Mesothelial cell of epicardium (in vitro differentiated cells): ENCODE measurements at regions not wholly inside any gene's neighbourhood (a gene's known extent, or its start where the extent isn't known, plus 50 kb on each side); places are given as distances from the start of the nearest gene placed in this dataset.

ENCODE experiments used
- DNase-seq, 2 experiments: peaks; one replicate each; pipeline ENCODE4 v3.0.0; 2021; ENCODE audit warnings: low spot score in 2 of 2; ENCODE audit not compliant: unreplicated experiment in 2 of 2
- H3K27ac Mint-ChIP-seq: 2 replicates; pipeline ENCODE4 v1.8.0; 2021; ENCODE audit warnings: mixed read lengths
- H3K27me3 Mint-ChIP-seq: 2 replicates; pipeline ENCODE4 v1.8.0; 2021; ENCODE audit warnings: low read depth, mixed read lengths
- H3K36me3 Mint-ChIP-seq: 2 replicates; pipeline ENCODE4 v1.8.0; 2021; ENCODE audit warnings: mixed read lengths
- H3K4me1 Mint-ChIP-seq: 2 replicates; pipeline ENCODE4 v1.8.0; 2021; ENCODE audit warnings: mixed read lengths
- H3K4me3 Mint-ChIP-seq: 2 replicates; pipeline ENCODE4 v1.8.0; 2021; ENCODE audit warnings: mild to moderate bottlenecking, moderate library complexity, mixed read lengths
- H3K9me3 Mint-ChIP-seq: 2 replicates; pipeline ENCODE4 v1.8.0; 2021; ENCODE audit warnings: mixed read lengths
- CTCF ChIP-seq: fragments of 200-600 bp; sonication (generic); IDR thresholded peaks from one replicate; pipeline ENCODE4 v1.5.0; 2021; ENCODE audit warnings: antibody characterized with exemption; ENCODE audit not compliant: unreplicated experiment

GRCh38 chr20:20938131-20938530, 168.0 kb downstream of the LINC00237 start:
- Mint-ChIP-seq H3K9me3 (no peaks in the 10 kb centered on the region), H3K36me3 (no peaks in the 10 kb centered on the region), H3K27me3 (peaks cover 28% of the 10 kb centered on the region), H3K27ac (no peak overlapping the region), H3K4me3 (no peak overlapping the region), H3K4me1 (no peaks in the 10 kb centered on the region)
- DNase-seq: no peak
- no peak for TF ChIP-seq CTCF

GRCh38 chr20:20933142-20933958, 172.8 kb downstream of the LINC00237 start:
- Mint-ChIP-seq H3K27ac (no peak overlapping the region), H3K9me3 (no peaks in the 10 kb centered on the region), H3K27me3 (peaks cover 44% of the 10 kb centered on the region), H3K36me3 (no peaks in the 10 kb centered on the region), H3K4me1 (no peaks in the 10 kb centered on the region), H3K4me3 (no peak overlapping the region)
- TF ChIP-seq CTCF: no peak
- no peak for DNase-seq

GRCh38 chr20:20932156-20932555, 174.0 kb downstream of the LINC00237 start:
- Mint-ChIP-seq H3K36me3 (no peaks in the 10 kb centered on the region), H3K4me1 (no peaks in the 10 kb centered on the region), H3K27ac (no peak overlapping the region), H3K27me3 (peaks cover 47% of the 10 kb centered on the region), H3K4me3 (no peak overlapping the region), H3K9me3 (no peaks in the 10 kb centered on the region)
- DNase-seq: no peak
- TF ChIP-seq CTCF: no peak

- Mint-ChIP-seq H3K4me3 (no peak overlapping the region), H3K36me3 (no peaks in the 10 kb centered on the region), H3K27me3 (peaks cover 50% of the 10 kb centered on the region), H3K9me3 (no peaks in the 10 kb centered on the region), H3K4me1 (no peaks in the 10 kb centered on the region), H3K27ac (no peak overlapping the region)
- TF ChIP-seq CTCF: no peak
- DNase-seq: no peak
Observed at GRCh38 chr20:20931632-20932031, 174.5 kb downstream of the LINC00237 start.

- Mint-ChIP-seq H3K27me3 (peaks cover 45% of the 10 kb centered on the region), H3K9me3 (no peaks in the 10 kb centered on the region), H3K4me1 (no peaks in the 10 kb centered on the region), H3K4me3 (no peak overlapping the region), H3K27ac (no peak overlapping the region), H3K36me3 (no peaks in the 10 kb centered on the region)
- no peak for TF ChIP-seq CTCF
- no peak for DNase-seq
Observed at GRCh38 chr20:20931024-20931423, 175.1 kb downstream of the LINC00237 start.
